Esophagus muscularis mucosa (tissue), 3 donors: ENCODE measurements at regions not wholly inside any gene's neighbourhood (a gene's known extent, or its start where the extent isn't known, plus 50 kb on each side); places are given as distances from the start of the nearest gene placed in this dataset.

Experiments
- CTCF ChIP-seq, 3 experiments: fragments of 200-600 bp in 2 of 3; fragments of 450-650 bp in 1 of 3; sonication (generic) in 2 of 3; IDR thresholded peaks; one replicate each; pipeline ENCODE4 v1.5.1; 2017 to 2019; ENCODE audit warnings: antibody characterized with exemption in 3 of 3, mild to moderate bottlenecking in 2 of 3, moderate library complexity in 1 of 3
- POLR2A ChIP-seq: fragments of 450-650 bp; IDR thresholded peaks from one replicate; pipeline ENCODE4 v1.6.1; 2017; ENCODE audit warnings: antibody characterized with exemption, moderate library complexity, mild to moderate bottlenecking, low read depth

- TF ChIP-seq CTCF (IDR thresholded peaks at IDR 0.05) (no peak), POLR2A (no peak)
Observed at GRCh38 chr12:13450231-13451080, 253.9 kb downstream of the EMP1 start.
